IMR-90 (cell line): ENCODE measurements at regions not wholly inside any gene's neighbourhood (a gene's known extent, or its start where the extent isn't known, plus 50 kb on each side); places are given as distances from the start of the nearest gene placed in this dataset.

ENCODE experiments used
- ATAC-seq: fragments of 200-7000 bp; cut with Tn5 transposase; 2 replicates; pipeline ENCODE4 v1.9.1; 2020; ENCODE audit warnings: low read depth, mild to moderate bottlenecking, moderate library complexity
- BruUV-seq: library from RNA; stranded (reverse); fragments of 400-500 nt; replicated peaks from 2 replicates; lab custom pipeline; 2021; lab: Mats Ljungman, UMichigan
- CTCF ChIA-PET: fragments of 300-600 bp; formaldehyde crosslinking; extraction: SDS; loops from one replicate; lab custom pipeline; 2021; ENCODE audit warnings: antibody characterized with exemption; lab: Yijun Ruan, JAX
- POLR2A ChIA-PET: fragments of 300-600 bp; sonication (Branson Sonifier 250); formaldehyde crosslinking; loops from one replicate; lab custom pipeline; 2022; ENCODE audit warnings: antibody characterized with exemption; ENCODE audit not compliant: unreplicated experiment; lab: Charles Lee
- DNase-seq: peaks from one replicate; pipeline ENCODE4 v3.0.0; 2013
- H2AFZ ChIP-seq: replicated peaks from 2 replicates; pipeline ENCODE3; 2013; ENCODE audit warnings: low read length, mild to moderate bottlenecking; ENCODE audit not compliant: poor library complexity
- H2AK5ac ChIP-seq: 2 replicates; pipeline ENCODE4 v1.6.1; 2013; ENCODE audit warnings: low read depth, low read length, inconsistent platforms
- H2AK9ac ChIP-seq: replicated peaks from 2 replicates; pipeline ENCODE3; 2013; ENCODE audit warnings: mild to moderate bottlenecking, low read depth, low read length, moderate library complexity; ENCODE audit not compliant: poor library complexity
- H2BK120ac ChIP-seq: 2 replicates; pipeline ENCODE4 v1.6.1; 2013; ENCODE audit warnings: low read depth, low read length, inconsistent platforms
- H2BK15ac ChIP-seq: 3 replicates; pipeline ENCODE4 v1.6.1; 2013; ENCODE audit warnings: low read depth, low read length, inconsistent platforms
- H2BK20ac ChIP-seq: 2 replicates; pipeline ENCODE4 v1.6.1; 2013; ENCODE audit warnings: low read depth, mild to moderate bottlenecking, inconsistent platforms, low read length, moderate library complexity
- H2BK5ac ChIP-seq: 2 replicates; pipeline ENCODE4 v1.6.1; 2013; ENCODE audit warnings: mild to moderate bottlenecking, low read depth, low read length, inconsistent platforms; ENCODE audit not compliant: poor library complexity, severe bottlenecking
- H3K14ac ChIP-seq: replicated peaks from 2 replicates; pipeline ENCODE4 v1.6.1; 2013; ENCODE audit warnings: low read depth, low read length, inconsistent platforms
- H3K18ac ChIP-seq: 2 replicates; pipeline ENCODE4 v1.6.1; 2013; ENCODE audit warnings: low read depth, low read length, control low read depth
- H3K23ac ChIP-seq: 2 replicates; pipeline ENCODE4 v1.6.1; 2013; ENCODE audit warnings: low read depth, low read length, inconsistent platforms
- H3K27ac ChIP-seq: 2 replicates; pipeline ENCODE4 v1.5.1; 2013; ENCODE audit warnings: mild to moderate bottlenecking, control low read depth, low read length; ENCODE audit not compliant: insufficient read depth
- H3K27me3 ChIP-seq: 2 replicates; pipeline ENCODE4 v1.6.1; 2013; ENCODE audit warnings: low read length; ENCODE audit not compliant: control insufficient read depth, insufficient read depth
- H3K36me3 ChIP-seq: 2 replicates; pipeline ENCODE4 v1.6.1; 2013; ENCODE audit warnings: low read length, mixed read lengths; ENCODE audit not compliant: control insufficient read depth, insufficient read depth
- H3K4ac ChIP-seq: 2 replicates; pipeline ENCODE4 v1.6.1; 2013; ENCODE audit warnings: low read depth, low read length, inconsistent platforms
- H3K4me1 ChIP-seq: 2 replicates; pipeline ENCODE4 v1.6.1; 2013; ENCODE audit warnings: low read length, mixed read lengths; ENCODE audit not compliant: control insufficient read depth, insufficient read depth
- H3K4me2 ChIP-seq: 2 replicates; pipeline ENCODE4 v1.6.1; 2013; ENCODE audit warnings: low read depth, mild to moderate bottlenecking, control low read depth, low read length, moderate library complexity
- H3K4me3 ChIP-seq: 2 replicates; pipeline ENCODE4 v1.5.1; 2013; ENCODE audit warnings: low read depth, mild to moderate bottlenecking, control low read depth, low read length, moderate library complexity; ENCODE audit not compliant: insufficient read depth
- H3K56ac ChIP-seq: 2 replicates; pipeline ENCODE4 v1.6.1; 2013; ENCODE audit warnings: low read length, inconsistent platforms; ENCODE audit not compliant: insufficient read depth; ENCODE audit errors: extremely low read depth
- H3K79me1 ChIP-seq, 2 experiments: 2 replicates each; pipeline ENCODE4 v1.6.1; 2013; ENCODE audit warnings: low read length in 2 of 2, inconsistent platforms in 1 of 2, low read depth in 1 of 2
- H3K9ac ChIP-seq: 2 replicates; pipeline ENCODE4 v1.6.1; 2013; ENCODE audit warnings: low read depth, low read length, control low read depth
- H3K9me1 ChIP-seq: 2 replicates; pipeline ENCODE4 v1.6.1; 2013; ENCODE audit warnings: low read length, inconsistent platforms; ENCODE audit not compliant: insufficient read depth
- H3K9me3 ChIP-seq: 2 replicates; pipeline ENCODE4 v1.6.1; 2013; ENCODE audit warnings: low read length; ENCODE audit not compliant: control insufficient read depth, insufficient read depth
- H4K20me1 ChIP-seq: 2 replicates; pipeline ENCODE4 v1.6.1; 2013; ENCODE audit warnings: low read length, inconsistent platforms; ENCODE audit not compliant: insufficient read depth
- H4K5ac ChIP-seq: 2 replicates; pipeline ENCODE4 v1.6.1; 2013; ENCODE audit warnings: mild to moderate bottlenecking, low read depth, low read length, control low read depth
- H4K8ac ChIP-seq, 2 experiments: 2 replicates each; pipeline ENCODE4 v1.6.1; 2013; ENCODE audit warnings: low read depth in 2 of 2, low read length in 2 of 2, control low read depth in 1 of 2, inconsistent platforms in 1 of 2
- H4K91ac ChIP-seq: 2 replicates; pipeline ENCODE4 v1.6.1; 2013; ENCODE audit warnings: low read depth, low read length, inconsistent platforms; ENCODE audit not compliant: insufficient read depth
- BHLHE40 ChIP-seq: fragments of 150-350 bp; IDR thresholded peaks from 2 replicates; pipeline ENCODE4 v1.6.1; 2016; ENCODE audit warnings: mild to moderate bottlenecking, low read depth, low read length
- CEBPB ChIP-seq: IDR thresholded peaks from 2 replicates; pipeline ENCODE4 v1.6.1; 2012; ENCODE audit warnings: low read depth, low read length, improper control_type of control experiment
- CHD1 ChIP-seq: IDR thresholded peaks from 2 replicates; pipeline ENCODE4 v1.6.1; 2012; ENCODE audit warnings: low read depth, low read length, improper control_type of control experiment
- CTCF ChIP-seq: conservative IDR thresholded peaks from 2 replicates; pipeline ENCODE4 v1.5.1; 2012; ENCODE audit warnings: mild to moderate bottlenecking, low read depth, low read length, improper control_type of control experiment
- ELK1 ChIP-seq: fragments of 150-350 bp; IDR thresholded peaks from 2 replicates; pipeline ENCODE4 v1.6.1; 2016; ENCODE audit warnings: low read depth, mild to moderate bottlenecking, low read length, moderate library complexity, borderline replicate concordance
- FOS ChIP-seq: fragments of 150-350 bp; IDR thresholded peaks from 2 replicates; pipeline ENCODE4 v1.6.1; 2016; ENCODE audit warnings: low read depth, low read length
- MAFK ChIP-seq: IDR thresholded peaks from 2 replicates; pipeline ENCODE4 v1.6.1; 2012; ENCODE audit warnings: low read depth, low read length, improper control_type of control experiment
- MAZ ChIP-seq: IDR thresholded peaks from 2 replicates; pipeline ENCODE4 v1.6.1; 2012; ENCODE audit warnings: low read depth, mild to moderate bottlenecking, low read length, improper control_type of control experiment, moderate library complexity, borderline replicate concordance
- MXI1 ChIP-seq: IDR thresholded peaks from 2 replicates; pipeline ENCODE4 v1.6.1; 2012; ENCODE audit warnings: low read depth, mild to moderate bottlenecking, low read length, moderate library complexity, borderline replicate concordance
- POLR2A ChIP-seq: IDR thresholded peaks from 2 replicates; pipeline ENCODE4 v1.6.1; 2012; ENCODE audit warnings: mild to moderate bottlenecking, low read depth, low read length
- RAD21 ChIP-seq: IDR thresholded peaks from 2 replicates; pipeline ENCODE4 v1.6.1; 2012; ENCODE audit warnings: low read length, improper control_type of control experiment
- RCOR1 ChIP-seq: IDR thresholded peaks from 2 replicates; pipeline ENCODE4 v1.6.1; 2012; ENCODE audit warnings: mild to moderate bottlenecking, low read length, improper control_type of control experiment; ENCODE audit not compliant: insufficient replicate concordance
- RFX5 ChIP-seq: IDR thresholded peaks from 2 replicates; pipeline ENCODE4 v1.8.0; 2012; ENCODE audit warnings: low read depth, mild to moderate bottlenecking, low read length, moderate library complexity
- SMC3 ChIP-seq: fragments of 150-350 bp; IDR thresholded peaks from 2 replicates; pipeline ENCODE4 v1.6.1; 2016; ENCODE audit warnings: low read depth, mild to moderate bottlenecking, antibody characterized with exemption, low read length, moderate library complexity
- USF2 ChIP-seq: fragments of 150-350 bp; IDR thresholded peaks from 2 replicates; pipeline ENCODE4 v1.6.1; 2017; ENCODE audit warnings: mild to moderate bottlenecking, antibody characterized with exemption, low read length, low read depth
- WGBS, 2 experiments: methylation state at CpG; one replicate each; pipeline versions ENCODE4 v1.1.5 to v1.1.7; 2013; ENCODE audit warnings: missing lambda C conversion rate in 2 of 2; ENCODE audit not compliant: insufficient read length in 1 of 2; ENCODE audit errors: extremely low coverage in 2 of 2; 5-methylcytosine and 5-hydroxymethylcytosine counted together
- dilution Hi-C: fragments of 300-500 bp; cut with HindIII; formaldehyde crosslinking; loops from one replicate; pipeline ENCODE4 v1.14.3; 2018; ENCODE audit warnings: low sequenced_read_pairs; ENCODE audit not compliant: unreplicated experiment
- in situ Hi-C: fragments of 300-500 bp; cut with MboI; formaldehyde crosslinking; loops from 3 replicates; pipeline ENCODE4 v1.14.3; 2019; ENCODE audit warnings: low sequenced_read_pairs, inconsistent platforms, mixed read lengths
- intact Hi-C: fragments of 100-400 bp; cut with micrococcal nuclease; formaldehyde crosslinking; loops from 2 replicates; pipeline ENCODE4 v1.10.0; 2022

GRCh38 chr2:217013926-217014325 is 154.1 kb upstream of the TNP1 start:
- H3K27me3 ChIP-seq = peaks cover 2% of the 10 kb centered on the region; the same call in 1 of the 2 replicates
- H2BK120ac ChIP-seq = no peak overlapping the region
- in situ Hi-C loops (no loop called here), intact Hi-C loops (no loop called here), dilution Hi-C loops (no loop called here)
- no peaks in the 10 kb centered on the region for H3K9me1 ChIP-seq
- H2AK5ac ChIP-seq = no peak overlapping the region
- no peak overlapping the region for H2BK5ac ChIP-seq
- H3K4me1 ChIP-seq = peaks cover 4% of the 10 kb centered on the region; the same call in 1 of the 2 replicates
- no TSS peak for BruUV-seq
- no peak overlapping the region for H3K4ac ChIP-seq
- no CpG with 5 or more reads among the region's 3 CpGs for WGBS, 2 experiments
- H2BK15ac ChIP-seq = no peak overlapping the region
- ChIA-PET POLR2A (no interaction called here), CTCF (no interaction called here)
- H3K9me3 ChIP-seq = no peaks in the 10 kb centered on the region
- H4K8ac ChIP-seq = no peak overlapping the region
- no peak overlapping the region for H2BK20ac ChIP-seq
- no peak overlapping the region for H3K23ac ChIP-seq
- no peak overlapping the region for H2AFZ ChIP-seq
- H3K9ac ChIP-seq = no peak overlapping the region
- no peak overlapping the region for H3K56ac ChIP-seq
- no peaks in the 10 kb centered on the region for H4K20me1 ChIP-seq
- H4K91ac ChIP-seq = no peak overlapping the region
- H3K79me1 ChIP-seq = no peaks in the 10 kb centered on the region
- no peak overlapping the region for H3K18ac ChIP-seq
- no peak overlapping the region for H4K5ac ChIP-seq
- no peak overlapping the region for H3K14ac ChIP-seq
- H3K4me3 ChIP-seq = no peak overlapping the region
- no peak for TF ChIP-seq RFX5
- TF ChIP-seq USF2 = no peak
- no peak for TF ChIP-seq SMC3
- TF ChIP-seq POLR2A = no peak
- TF ChIP-seq BHLHE40 = no peak
- no peak for TF ChIP-seq CHD1
- TF ChIP-seq CTCF = no peak
- no peak for TF ChIP-seq ELK1
- TF ChIP-seq FOS = no peak
- TF ChIP-seq MXI1 = no peak
- no peak for TF ChIP-seq MAZ
- no peak for TF ChIP-seq CEBPB
- no peak for TF ChIP-seq RCOR1
- TF ChIP-seq RAD21 = no peak
- no peak for TF ChIP-seq MAFK
- no peak overlapping the region for H2AK9ac ChIP-seq
- ATAC-seq (no peak), DNase-seq (no peak)
- no peaks in the 10 kb centered on the region for H3K36me3 ChIP-seq
- H3K27ac ChIP-seq = no peak overlapping the region
- H3K4me2 ChIP-seq = no peak overlapping the region
